NCI-H2029 treated with DMSO at 0.1 percent for 48 hours (cell line): ENCODE measurements at regions not wholly inside any gene's neighbourhood (a gene's known extent, or its start where the extent isn't known, plus 50 kb on each side); places are given as distances from the start of the nearest gene placed in this dataset.

Experiments
- DNase-seq: peaks from one replicate; lab custom pipeline; 2025; lab: John Stamatoyannopoulos, UW

DNA sequence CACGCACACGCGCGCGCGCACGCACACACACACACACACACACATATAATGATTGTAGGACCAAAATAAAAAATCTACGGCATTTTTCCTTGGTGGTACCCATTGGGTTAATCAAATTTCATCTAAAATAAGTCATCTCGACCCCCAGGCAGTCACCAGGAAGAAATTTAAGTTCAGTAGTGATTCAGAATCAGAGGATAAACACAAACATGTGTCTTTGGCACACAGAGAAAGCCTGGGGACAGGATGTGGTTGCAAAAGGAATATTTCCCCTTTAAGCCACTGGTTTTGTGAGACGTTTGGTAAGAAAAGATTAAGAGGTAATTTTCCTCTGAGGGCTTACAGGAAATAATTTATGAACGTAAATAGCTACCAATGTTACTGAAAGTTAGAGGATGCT is 171.6 kb upstream of the PIEZO2 start:
- no peak for DNase-seq

GRCh38 chr18:11316546-11316945 is 167.2 kb upstream of the PIEZO2 start:
- DNase-seq = no peak

- no peak for DNase-seq
Measured at GRCh38 chr18:11310476-11311086, 161.2 kb upstream of the PIEZO2 start.

DNA sequence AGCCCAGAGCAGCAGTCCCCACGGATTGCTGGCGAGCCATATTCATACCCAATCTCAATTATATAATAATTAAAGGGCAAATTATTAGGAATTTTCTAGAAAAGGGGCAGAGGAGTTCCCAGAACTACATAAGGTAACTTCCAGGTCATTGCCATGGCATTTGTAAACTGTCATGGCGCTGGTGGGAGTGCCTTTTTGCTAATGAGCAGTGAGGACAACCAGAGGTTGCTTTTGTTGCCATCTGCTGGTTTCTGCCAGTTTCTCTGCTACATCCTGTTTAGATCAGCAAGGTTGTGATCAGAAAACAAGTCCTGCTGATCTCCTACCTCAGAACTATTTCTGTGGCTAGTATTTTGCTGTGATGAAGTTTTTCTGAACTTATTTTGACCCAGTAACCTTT is 159.8 kb upstream of the PIEZO2 start:
- no peak for DNase-seq

DNA sequence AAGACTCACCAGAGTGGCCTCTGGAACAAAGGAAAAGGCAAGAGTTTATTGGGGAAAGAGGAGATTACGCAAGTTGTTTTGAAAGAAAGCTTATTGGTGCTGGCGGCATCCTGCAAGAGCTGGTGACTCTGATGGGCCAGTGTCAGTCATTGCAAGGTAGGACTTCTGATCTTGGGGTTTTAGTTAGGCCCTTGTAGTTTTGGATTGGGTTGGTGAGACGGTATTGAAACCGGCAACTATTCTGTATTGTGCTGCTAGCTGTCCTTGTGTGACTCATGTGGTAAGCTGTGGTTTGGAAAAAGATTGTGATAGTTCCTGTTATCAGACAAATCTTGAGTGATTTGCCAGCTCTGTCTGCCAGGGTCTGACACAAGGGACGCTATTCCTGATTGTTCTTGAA is 159.1 kb upstream of the PIEZO2 start:
- DNase-seq = no peak

DNA sequence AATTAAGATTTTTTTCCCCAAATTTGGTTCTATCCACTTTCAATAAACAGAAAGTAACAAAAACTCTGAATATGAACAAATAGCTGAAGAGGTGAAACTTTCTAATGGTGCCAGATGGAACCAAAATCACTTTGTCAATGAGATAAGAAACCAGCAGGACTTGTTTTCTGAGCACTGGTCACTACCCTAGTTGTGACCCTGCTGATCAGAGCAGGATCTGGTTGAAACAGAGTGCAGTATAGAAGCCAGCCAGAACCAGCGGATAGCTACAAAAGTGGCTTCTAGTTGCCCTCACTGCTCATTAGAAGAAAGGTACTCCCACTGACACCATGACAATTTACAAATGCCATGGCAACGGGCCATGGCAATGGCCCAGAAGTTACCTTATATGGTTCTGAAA is 158.3 kb upstream of the PIEZO2 start:
- DNase-seq = no peak

- DNase-seq = no peak
Measured at GRCh38 chr18:11305507-11305906, 156.1 kb upstream of the PIEZO2 start.

DNA sequence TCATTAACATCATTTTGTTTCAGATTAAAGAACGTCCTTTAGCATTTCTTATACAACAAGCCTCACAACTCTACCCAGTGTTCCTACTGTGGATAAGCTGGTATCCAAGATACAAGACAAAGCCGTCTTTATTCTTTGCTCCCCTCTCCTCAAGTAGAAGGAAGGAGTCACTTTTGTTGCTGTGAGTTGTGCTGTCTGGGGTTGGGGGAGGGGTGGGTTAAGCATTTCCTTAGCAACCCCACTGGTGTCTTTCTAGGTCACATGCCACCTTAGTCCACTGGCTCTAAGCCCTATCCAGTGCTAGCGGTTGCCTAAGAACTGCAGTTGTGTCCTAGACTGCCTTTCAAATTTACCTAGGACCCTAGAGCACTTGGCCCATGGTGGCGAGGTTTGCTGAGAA is 155.6 kb upstream of the PIEZO2 start:
- no peak for DNase-seq

DNA sequence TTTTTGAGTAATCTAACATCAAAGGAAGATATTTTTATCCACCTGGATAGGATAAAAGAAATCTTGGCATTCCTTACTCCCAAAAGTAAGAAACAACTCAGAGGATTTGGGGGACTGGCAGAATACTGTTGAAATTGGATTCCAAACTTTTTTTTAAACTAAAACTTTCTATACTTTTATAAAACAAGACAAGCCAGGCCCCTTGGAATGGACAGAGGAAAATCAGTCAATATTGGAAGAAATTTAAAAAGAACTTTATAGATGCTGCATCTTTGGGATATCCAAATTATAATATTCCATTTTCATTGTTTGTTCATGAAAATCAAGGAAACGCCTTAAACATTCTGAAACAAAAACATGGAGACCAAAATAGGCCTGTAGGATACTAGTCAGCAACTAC is 147.6 kb upstream of the PIEZO2 start:
- DNase-seq = no peak

- DNase-seq = no peak
Measured at GRCh38 chr18:11293794-11294193, 144.4 kb upstream of the PIEZO2 start.

- DNase-seq = no peak
Measured at GRCh38 chr18:11290786-11291185, 141.4 kb upstream of the PIEZO2 start.

DNA sequence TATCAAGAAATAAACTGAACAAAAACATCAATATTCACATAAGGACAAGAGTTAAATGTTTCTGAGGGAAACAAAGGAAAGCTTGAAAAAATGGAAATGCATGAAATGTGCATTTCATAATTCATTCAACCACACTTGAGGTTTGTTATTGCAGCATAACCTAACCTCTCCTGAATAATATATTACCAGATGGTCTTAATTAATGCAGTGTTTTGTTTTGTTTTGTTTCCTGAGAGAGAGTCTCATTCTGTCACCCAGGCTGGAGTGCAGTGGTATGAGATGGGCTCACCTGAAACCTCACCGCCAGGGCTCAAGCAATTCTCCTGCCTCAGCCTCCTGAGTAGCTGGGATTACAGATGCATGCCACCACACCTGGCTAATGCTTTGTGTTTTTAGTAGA is 139.9 kb upstream of the PIEZO2 start:
- DNase-seq = no peak

GRCh38 chr18:11288401-11288800 is 139.0 kb upstream of the PIEZO2 start:
- no peak for DNase-seq

DNA sequence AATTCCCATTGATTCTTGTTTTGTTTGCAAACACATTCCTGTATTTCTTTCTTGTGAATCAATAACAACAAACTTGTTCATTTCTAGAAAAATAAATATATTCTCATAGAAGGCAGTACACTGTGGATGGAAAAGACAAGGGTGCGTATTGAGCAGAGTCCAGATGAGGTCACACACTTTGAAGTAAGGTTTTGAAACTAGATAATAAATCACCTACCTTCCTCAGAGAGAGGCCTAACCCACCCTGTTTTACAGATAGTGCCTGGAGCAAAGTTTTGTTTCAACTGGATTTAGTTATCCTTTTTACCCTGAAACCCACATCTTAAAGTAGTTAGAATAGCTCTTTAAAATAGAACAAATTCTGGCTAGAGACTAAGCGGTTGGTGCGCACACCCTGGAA is 137.1 kb upstream of the PIEZO2 start:
- DNase-seq = no peak

- DNase-seq = no peak
Measured at GRCh38 chr18:11284811-11285210, 135.4 kb upstream of the PIEZO2 start.

DNA sequence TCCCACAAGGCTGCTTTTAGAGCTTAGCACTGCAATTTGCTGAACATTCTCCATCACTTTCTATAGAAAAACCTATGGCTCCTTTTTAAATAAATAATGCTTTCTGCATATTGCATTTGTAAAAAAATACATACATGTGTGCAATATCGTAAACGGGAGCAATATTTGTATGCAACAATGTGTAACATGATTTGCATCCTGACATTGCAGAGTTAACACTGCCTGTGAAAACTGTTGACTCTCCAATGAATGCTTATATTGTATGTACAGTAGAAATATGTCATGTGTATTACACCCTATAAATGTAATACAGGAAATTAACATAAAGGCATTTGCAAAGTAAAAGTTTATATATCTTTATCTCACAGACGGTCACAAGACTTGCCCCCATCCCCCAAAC is 135.0 kb upstream of the PIEZO2 start:
- DNase-seq = no peak

- DNase-seq = no peak
Measured at GRCh38 chr18:11283479-11284161, 134.3 kb upstream of the PIEZO2 start.

GRCh38 chr18:11279461-11279860 is 130.1 kb upstream of the PIEZO2 start:
- no peak for DNase-seq

- no peak for DNase-seq
Measured at GRCh38 chr18:11276678-11277077, 127.3 kb upstream of the PIEZO2 start.

DNA sequence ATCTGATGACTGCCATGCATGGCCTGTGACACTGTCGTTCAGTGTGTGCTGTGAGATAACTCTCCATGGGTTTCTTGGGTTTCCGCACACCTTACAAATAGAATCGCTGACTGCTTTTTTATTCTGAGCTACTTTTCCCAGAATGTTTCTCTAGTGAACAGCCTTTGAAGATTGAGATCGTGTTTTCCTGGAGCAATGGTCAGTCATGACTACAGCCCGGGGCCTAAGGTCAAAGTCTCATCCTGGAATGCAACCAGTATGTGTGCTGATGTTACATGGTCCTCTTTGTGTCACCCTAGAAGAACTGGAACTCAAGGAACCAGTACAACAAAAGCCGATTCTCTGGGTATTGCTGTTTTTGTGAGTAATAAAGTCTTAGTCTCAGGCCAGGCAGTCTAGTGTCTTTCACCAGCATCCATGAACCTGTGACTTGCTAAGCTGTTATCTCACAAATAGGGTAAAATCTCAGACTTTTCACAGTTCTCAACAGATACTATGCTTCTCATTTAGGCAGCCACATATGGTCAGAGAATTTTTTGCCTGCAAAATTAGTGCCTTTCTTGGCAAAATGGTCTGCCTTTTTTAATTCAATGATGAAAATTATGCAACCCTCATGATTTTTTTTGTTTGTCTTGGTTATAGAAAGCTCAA is 124.9 kb upstream of the PIEZO2 start:
- DNase-seq = no peak

- DNase-seq = no peak
Measured at GRCh38 chr18:11272516-11272915, 123.1 kb upstream of the PIEZO2 start.

- DNase-seq = no peak
Measured at GRCh38 chr18:11271954-11272353, 122.6 kb upstream of the PIEZO2 start.

- no peak for DNase-seq
Measured at GRCh38 chr18:11269257-11269656, 119.9 kb upstream of the PIEZO2 start.
